SU-DHL-6 (cell line): ENCODE measurements at regions not wholly inside any gene's neighbourhood (a gene's known extent, or its start where the extent isn't known, plus 50 kb on each side); places are given as distances from the start of the nearest gene placed in this dataset.

Experiments used
- H2AFZ ChIP-seq: fragments of 200-600 bp; sonication (generic); 2 replicates; pipeline ENCODE4 v1.6.1; 2014; ENCODE audit warnings: low read depth, mild to moderate bottlenecking, moderate library complexity, mixed read lengths, antibody characterized with exemption, low read length; ENCODE audit not compliant: severe bottlenecking
- H3F3A ChIP-seq: fragments of 200-600 bp; shearing (Covaris generic); 2 replicates; pipeline ENCODE4 v1.6.0; 2016; ENCODE audit warnings: antibody characterized with exemption, mild to moderate bottlenecking; ENCODE audit not compliant: insufficient read depth
- H3K27ac ChIP-seq: fragments of 200-600 bp; sonication (generic); 2 replicates; pipeline ENCODE4 v1.5.1; 2016; ENCODE audit warnings: low read depth, mild to moderate bottlenecking, low read length, moderate library complexity, mixed read lengths
- H3K27me3 ChIP-seq: fragments of 200-600 bp; sonication (generic), shearing (Covaris generic); 2 replicates; pipeline ENCODE4 v1.6.0; 2014; ENCODE audit warnings: mild to moderate bottlenecking, low read length
- H3K36me3 ChIP-seq: fragments of 200-600 bp; sonication (generic); 2 replicates; pipeline ENCODE4 v1.6.1; 2014; ENCODE audit warnings: mild to moderate bottlenecking, low read length, mixed read lengths
- H3K4me2 ChIP-seq: fragments of 300-600, 200-600 bp; shearing (Covaris generic), sonication (generic); 2 replicates; pipeline ENCODE4 v1.6.0; 2014; ENCODE audit warnings: low read length, low read depth, mild to moderate bottlenecking; ENCODE audit not compliant: poor library complexity, severe bottlenecking
- H3K4me3 ChIP-seq: fragments of 200-600 bp; sonication (generic); 2 replicates; pipeline ENCODE4 v1.5.1; 2014; ENCODE audit warnings: antibody characterized with exemption, low read length, mild to moderate bottlenecking, mixed read lengths; ENCODE audit not compliant: insufficient read depth, poor library complexity, severe bottlenecking
- H3K79me2 ChIP-seq: fragments of 200-600 bp; sonication (generic); 2 replicates; pipeline ENCODE4 v1.6.1; 2014; ENCODE audit warnings: mild to moderate bottlenecking, low read length, moderate library complexity; ENCODE audit not compliant: insufficient read depth
- H3K9ac ChIP-seq: fragments of 200-600 bp; sonication (generic); 2 replicates; pipeline ENCODE4 v1.7.0; 2014; ENCODE audit warnings: mild to moderate bottlenecking, low read length
- H3K9me2 ChIP-seq: fragments of 200-600 bp; sonication (generic); replicated peaks from 2 replicates; pipeline ENCODE4 v1.6.1; 2014; ENCODE audit warnings: low read length; ENCODE audit not compliant: insufficient read depth
- H3K9me3 ChIP-seq: fragments of 200-600 bp; sonication (generic); 2 replicates; pipeline ENCODE4 v1.6.1; 2014; ENCODE audit warnings: low read length, mixed read lengths; ENCODE audit not compliant: insufficient read depth
- H4K20me1 ChIP-seq: fragments of 200-600 bp; sonication (generic); 2 replicates; pipeline ENCODE4 v1.6.1; 2014; ENCODE audit warnings: low read depth, mild to moderate bottlenecking, antibody characterized with exemption, low read length, moderate library complexity, mixed read lengths
- CTCF ChIP-seq: fragments of 200-600 bp; sonication (generic); IDR thresholded peaks from one replicate; pipeline ENCODE4 v1.5.1; 2017; ENCODE audit warnings: antibody characterized with exemption, mild to moderate bottlenecking, low read length, moderate library complexity; ENCODE audit not compliant: insufficient read depth, poor library complexity, severe bottlenecking
- EZH2phosphoT487 ChIP-seq: fragments of 200-600 bp; sonication (generic), shearing (Covaris generic); conservative IDR thresholded peaks from 2 replicates; pipeline ENCODE4 v1.6.1; 2018; ENCODE audit warnings: mild to moderate bottlenecking, antibody characterized with exemption, low read length, moderate library complexity, mixed read lengths

GRCh38 chr12:88952562-88952942 is 372.3 kb upstream of the KITLG start:
- H3K27ac ChIP-seq = no peak overlapping the region
- no peak overlapping the region for H3K4me2 ChIP-seq
- H2AFZ ChIP-seq = no peak overlapping the region
- H3K9me3 ChIP-seq = no peaks in the 10 kb centered on the region
- H3K79me2 ChIP-seq = no peaks in the 10 kb centered on the region
- H3K4me3 ChIP-seq = no peak overlapping the region
- H3K27me3 ChIP-seq = no peaks in the 10 kb centered on the region
- H3K9ac ChIP-seq = no peak overlapping the region
- H3K9me2 ChIP-seq = no peaks in the 10 kb centered on the region
- no peaks in the 10 kb centered on the region for H4K20me1 ChIP-seq
- H3F3A ChIP-seq = no peaks in the 10 kb centered on the region
- TF ChIP-seq EZH2phosphoT487 (no peak), CTCF (no peak)
- no peaks in the 10 kb centered on the region for H3K36me3 ChIP-seq

- Histone ChIP-seq H3K27ac (no peak overlapping the region), H4K20me1 (no peaks in the 10 kb centered on the region), H3K9ac (no peak overlapping the region), H3K9me3 (no peaks in the 10 kb centered on the region), H3F3A (no peaks in the 10 kb centered on the region), H3K4me2 (no peak overlapping the region), H3K9me2 (no peaks in the 10 kb centered on the region), H3K27me3 (no peaks in the 10 kb centered on the region), H2AFZ (no peak overlapping the region), H3K79me2 (no peaks in the 10 kb centered on the region), H3K4me3 (no peak overlapping the region), H3K36me3 (no peaks in the 10 kb centered on the region)
- TF ChIP-seq EZH2phosphoT487 = no peak
Measured at GRCh38 chr12:88951860-88952561, 371.7 kb upstream of the KITLG start.

GRCh38 chr12:88951177-88951576 is 370.9 kb upstream of the KITLG start:
- Histone ChIP-seq H3F3A (no peaks in the 10 kb centered on the region), H3K9me2 (no peaks in the 10 kb centered on the region), H4K20me1 (no peaks in the 10 kb centered on the region), H3K9ac (no peak overlapping the region), H3K27ac (no peak overlapping the region), H2AFZ (no peak overlapping the region), H3K9me3 (no peaks in the 10 kb centered on the region), H3K36me3 (no peaks in the 10 kb centered on the region), H3K4me2 (no peak overlapping the region), H3K4me3 (no peak overlapping the region), H3K27me3 (no peaks in the 10 kb centered on the region), H3K79me2 (no peaks in the 10 kb centered on the region)
- TF ChIP-seq EZH2phosphoT487 (no peak), CTCF (no peak)

GRCh38 chr12:88947486-88948043 is 367.3 kb upstream of the KITLG start:
- Histone ChIP-seq H3K79me2 (no peaks in the 10 kb centered on the region), H3K36me3 (no peaks in the 10 kb centered on the region), H4K20me1 (no peaks in the 10 kb centered on the region), H2AFZ (no peak overlapping the region), H3K9me3 (no peaks in the 10 kb centered on the region), H3K9me2 (no peaks in the 10 kb centered on the region), H3K4me3 (no peak overlapping the region), H3K4me2 (no peak overlapping the region), H3F3A (no peaks in the 10 kb centered on the region), H3K27me3 (no peaks in the 10 kb centered on the region), H3K27ac (no peak overlapping the region), H3K9ac (no peak overlapping the region)
- no peak for TF ChIP-seq CTCF
- no peak for TF ChIP-seq EZH2phosphoT487
